PFSK-1 (cell line): ENCODE measurements at regions not wholly inside any gene's neighbourhood (a gene's known extent, or its start where the extent isn't known, plus 50 kb on each side); places are given as distances from the start of the nearest gene placed in this dataset.

Experiments used
- FOXP2 ChIP-seq: optimal IDR thresholded peaks from 2 replicates; pipeline ENCODE3; 2011; ENCODE audit warnings: borderline replicate concordance, control low read depth, inconsistent platforms; ENCODE audit not compliant: insufficient read depth; ENCODE audit errors: extremely low read length, extremely low read depth
- POLR2AphosphoS5 ChIP-seq: IDR thresholded peaks from 2 replicates; pipeline ENCODE4 v1.6.1; 2012; ENCODE audit warnings: low read depth, mild to moderate bottlenecking, control low read depth, low read length, moderate library complexity
- SIN3A ChIP-seq: IDR thresholded peaks from 2 replicates; pipeline ENCODE4 v1.6.1; 2012; ENCODE audit warnings: mild to moderate bottlenecking, low read length, moderate library complexity, borderline replicate concordance; ENCODE audit not compliant: insufficient read depth
- TAF1 ChIP-seq: IDR thresholded peaks from 2 replicates; pipeline ENCODE4 v1.6.1; 2012; ENCODE audit warnings: low read length, control low read depth, borderline replicate concordance; ENCODE audit not compliant: insufficient read depth
- TF ChIP-seq, protein P1 (sequence below), 2 experiments: IDR thresholded peaks; 2 replicates each; pipeline versions ENCODE4 v1.6.1 to v1.8.0; 2011 to 2012; ENCODE audit warnings: low read depth in 2 of 2, low read length in 2 of 2, control low read depth in 1 of 2, inconsistent platforms in 1 of 2, mild to moderate bottlenecking in 1 of 2, moderate library complexity in 1 of 2; ENCODE audit not compliant: insufficient read depth in 1 of 2

DNA sequence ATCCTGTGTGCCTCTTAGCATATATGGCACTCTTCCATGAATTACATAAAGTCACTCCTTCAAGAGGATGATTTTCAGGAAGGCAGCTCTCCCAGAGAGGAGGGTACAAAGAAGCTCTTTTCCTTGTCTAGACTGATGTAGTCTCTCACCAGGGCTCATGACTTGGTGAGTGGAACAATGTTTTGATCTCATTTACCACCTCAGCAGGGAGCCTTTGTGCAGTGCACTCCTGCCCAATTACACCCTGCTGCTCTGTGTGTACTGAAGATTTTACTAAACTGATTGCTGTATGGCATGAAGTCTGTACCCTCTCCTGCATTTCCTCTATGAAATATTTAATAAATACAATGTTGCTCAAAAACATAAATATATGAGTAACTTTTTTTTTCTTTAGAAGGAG, 598.3 kb upstream of the HS3ST5 start:
- TF ChIP-seq TAF1 (peak; percentile 27; the same call in 1 of the 2 replicates), FOXP2 (no peak)

DNA sequence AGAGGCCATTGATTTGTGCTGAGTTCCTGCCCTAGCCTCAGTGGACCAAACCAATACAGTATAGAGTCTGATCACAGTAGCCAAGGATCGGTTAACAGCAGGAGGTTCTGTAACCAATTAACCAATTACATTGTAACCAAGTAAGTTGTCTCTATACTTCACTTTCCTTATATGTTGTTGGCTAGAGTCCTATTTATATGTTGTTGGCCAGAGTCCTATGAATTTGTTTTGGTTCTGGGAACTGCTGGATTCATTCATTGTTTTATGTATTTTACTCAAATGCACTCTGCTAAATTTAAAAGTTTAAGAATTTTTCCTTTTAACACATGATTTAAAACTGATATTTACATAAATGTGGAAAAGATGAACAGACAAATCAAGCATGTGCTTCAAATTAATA, 597.4 kb upstream of the HS3ST5 start:
- TF ChIP-seq POLR2AphosphoS5 (no peak), SIN3A (no peak), TAF1 (no peak), FOXP2 (no peak)
- TF ChIP-seq, protein P1, sequence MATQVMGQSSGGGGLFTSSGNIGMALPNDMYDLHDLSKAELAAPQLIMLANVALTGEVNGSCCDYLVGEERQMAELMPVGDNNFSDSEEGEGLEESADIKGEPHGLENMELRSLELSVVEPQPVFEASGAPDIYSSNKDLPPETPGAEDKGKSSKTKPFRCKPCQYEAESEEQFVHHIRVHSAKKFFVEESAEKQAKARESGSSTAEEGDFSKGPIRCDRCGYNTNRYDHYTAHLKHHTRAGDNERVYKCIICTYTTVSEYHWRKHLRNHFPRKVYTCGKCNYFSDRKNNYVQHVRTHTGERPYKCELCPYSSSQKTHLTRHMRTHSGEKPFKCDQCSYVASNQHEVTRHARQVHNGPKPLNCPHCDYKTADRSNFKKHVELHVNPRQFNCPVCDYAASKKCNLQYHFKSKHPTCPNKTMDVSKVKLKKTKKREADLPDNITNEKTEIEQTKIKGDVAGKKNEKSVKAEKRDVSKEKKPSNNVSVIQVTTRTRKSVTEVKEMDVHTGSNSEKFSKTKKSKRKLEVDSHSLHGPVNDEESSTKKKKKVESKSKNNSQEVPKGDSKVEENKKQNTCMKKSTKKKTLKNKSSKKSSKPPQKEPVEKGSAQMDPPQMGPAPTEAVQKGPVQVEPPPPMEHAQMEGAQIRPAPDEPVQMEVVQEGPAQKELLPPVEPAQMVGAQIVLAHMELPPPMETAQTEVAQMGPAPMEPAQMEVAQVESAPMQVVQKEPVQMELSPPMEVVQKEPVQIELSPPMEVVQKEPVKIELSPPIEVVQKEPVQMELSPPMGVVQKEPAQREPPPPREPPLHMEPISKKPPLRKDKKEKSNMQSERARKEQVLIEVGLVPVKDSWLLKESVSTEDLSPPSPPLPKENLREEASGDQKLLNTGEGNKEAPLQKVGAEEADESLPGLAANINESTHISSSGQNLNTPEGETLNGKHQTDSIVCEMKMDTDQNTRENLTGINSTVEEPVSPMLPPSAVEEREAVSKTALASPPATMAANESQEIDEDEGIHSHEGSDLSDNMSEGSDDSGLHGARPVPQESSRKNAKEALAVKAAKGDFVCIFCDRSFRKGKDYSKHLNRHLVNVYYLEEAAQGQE (IDR thresholded peaks at IDR 0.05; ENCODE audit: insufficient read depth in 1 of 2, low read depth in 2 of 2, low read length in 2 of 2), result no peak

DNA sequence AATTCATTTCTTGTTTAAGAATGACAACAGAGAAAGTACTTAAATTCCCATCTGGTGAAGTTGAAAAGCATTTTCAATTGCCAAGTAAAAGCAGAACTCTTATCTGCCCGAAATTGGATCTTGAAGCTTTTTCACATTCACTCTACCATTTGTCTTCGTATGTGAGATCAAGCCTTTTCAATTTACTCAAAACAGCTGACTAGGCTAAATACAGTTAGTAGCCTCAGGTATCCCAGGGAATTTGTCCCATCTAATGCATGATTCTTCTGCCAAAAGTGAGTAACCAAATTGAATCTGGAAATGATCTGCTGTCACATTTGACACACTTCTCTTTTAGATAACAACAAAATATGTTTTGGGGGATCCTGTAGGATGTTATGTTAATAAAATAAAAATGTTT, 596.8 kb upstream of the HS3ST5 start:
- TF ChIP-seq, protein P1 (IDR thresholded peaks at IDR 0.05; ENCODE audit: insufficient read depth in 1 of 2, low read depth in 2 of 2, low read length in 2 of 2), result no peak
- no peak for TF ChIP-seq FOXP2
- no peak for TF ChIP-seq SIN3A
- no peak for TF ChIP-seq POLR2AphosphoS5
- TF ChIP-seq TAF1, result no peak

DNA sequence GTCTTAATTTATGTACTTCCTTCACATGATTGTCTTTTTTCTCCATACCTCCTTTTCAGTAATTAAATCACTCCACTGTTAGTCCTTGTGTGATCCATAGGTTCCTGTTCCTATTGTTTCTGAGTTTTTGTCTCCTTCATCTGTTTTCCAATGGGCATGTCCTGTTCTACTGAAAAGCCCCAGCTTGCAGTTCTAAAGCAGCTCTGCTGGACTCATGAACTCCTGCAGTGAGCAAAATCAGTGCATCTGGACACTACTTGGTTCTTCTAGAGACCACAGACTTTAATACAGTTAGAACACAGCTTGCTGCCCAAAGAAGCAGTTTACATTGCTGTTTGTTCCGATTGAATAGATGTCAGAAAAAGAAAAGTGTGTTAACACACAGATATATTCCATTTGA, 593.3 kb upstream of the HS3ST5 start:
- TF ChIP-seq TAF1, result no peak
- TF ChIP-seq SIN3A, result no peak
- TF ChIP-seq POLR2AphosphoS5, result no peak
- TF ChIP-seq, protein P1 (IDR thresholded peaks at IDR 0.05; ENCODE audit: insufficient read depth in 1 of 2, low read depth in 2 of 2, low read length in 2 of 2), result no peak
- TF ChIP-seq FOXP2, result no peak

DNA sequence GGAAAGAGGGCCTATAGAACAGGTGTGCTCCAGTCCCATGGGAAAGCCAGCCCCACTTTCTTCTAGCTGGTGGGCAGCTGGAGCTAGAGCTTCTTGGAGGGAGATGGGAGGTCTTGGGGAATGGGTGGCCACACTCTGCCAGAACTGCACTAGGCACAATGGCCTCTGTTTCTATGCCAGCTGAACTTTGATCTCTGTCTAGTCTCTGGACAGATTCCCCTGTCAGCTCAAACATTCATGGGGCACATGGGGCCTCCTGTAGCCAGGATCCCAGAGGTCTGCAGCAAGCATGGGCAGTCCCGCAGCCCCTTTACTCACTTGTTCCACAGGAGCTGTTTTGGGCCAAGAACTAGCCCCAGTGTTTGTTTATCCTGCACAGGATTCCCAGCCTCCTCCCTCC, 591.3 kb upstream of the HS3ST5 start:
- TF ChIP-seq, protein P1 (IDR thresholded peaks at IDR 0.05; ENCODE audit: insufficient read depth in 1 of 2, low read depth in 2 of 2, low read length in 2 of 2), result no peak
- TF ChIP-seq POLR2AphosphoS5 (no peak), SIN3A (no peak), FOXP2 (no peak), TAF1 (no peak)

DNA sequence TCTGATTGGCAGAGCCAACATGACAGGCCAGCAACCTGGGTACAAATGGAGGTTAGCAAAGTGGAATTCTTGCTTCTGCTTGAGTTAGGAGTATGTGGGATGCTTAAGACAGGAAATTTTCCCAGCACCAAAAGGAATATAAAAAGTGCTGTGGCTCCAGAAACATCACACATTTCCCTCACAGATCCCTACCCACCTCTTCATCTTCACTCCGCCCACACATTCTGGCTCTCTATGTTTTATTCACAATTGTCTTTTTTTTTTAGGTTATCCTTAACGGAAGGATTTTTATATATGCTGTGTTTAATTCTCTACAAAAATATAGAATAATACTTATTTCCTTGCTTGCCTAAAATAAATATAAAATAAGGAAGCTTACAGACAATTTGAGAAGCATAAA, 563.3 kb upstream of the HS3ST5 start:
- TF ChIP-seq TAF1 (no peak), FOXP2 (no peak), SIN3A (no peak), POLR2AphosphoS5 (no peak)
- TF ChIP-seq, protein P1 (IDR thresholded peaks at IDR 0.05; ENCODE audit: insufficient read depth in 1 of 2, low read depth in 2 of 2, low read length in 2 of 2), result no peak
